C4-2B (cell line): ENCODE measurements at regions not wholly inside any gene's neighbourhood (a gene's known extent, or its start where the extent isn't known, plus 50 kb on each side); places are given as distances from the start of the nearest gene placed in this dataset.

Source experiments
- H3K27ac ChIP-seq: fragments of 450-650 bp; 2 replicates; pipeline ENCODE4 v1.5.1; 2017
- ZFX ChIP-seq: fragments of 450-650 bp; IDR thresholded peaks from 2 replicates; pipeline ENCODE4 v1.6.1; 2017
- TF ChIP-seq, protein P1 (sequence below): fragments of 450-650 bp; conservative IDR thresholded peaks from 2 replicates; pipeline ENCODE4 v1.5.1; 2017; ENCODE audit warnings: mild to moderate bottlenecking

DNA sequence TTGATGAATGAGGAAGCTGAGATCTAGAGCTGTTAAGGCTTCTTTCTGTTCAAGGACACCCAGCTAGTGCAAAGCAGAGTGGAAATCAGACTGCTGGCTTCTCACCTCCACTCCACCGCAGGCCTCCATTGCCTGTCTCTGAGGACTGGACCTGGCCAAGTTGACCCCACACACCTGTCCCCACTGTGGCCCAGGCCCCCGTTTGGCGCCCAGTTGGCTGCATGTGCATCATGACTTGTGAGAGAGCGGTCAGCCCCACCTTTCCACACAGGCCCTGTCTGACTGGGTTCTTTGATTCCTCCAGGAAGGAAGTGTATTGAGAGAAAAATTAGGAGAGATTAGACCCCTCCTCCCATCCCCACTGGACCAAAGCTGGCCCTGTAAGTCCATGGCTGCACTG is 206.3 kb upstream of the TLE3 start:
- H3K27ac ChIP-seq = no peak overlapping the region
- TF ChIP-seq ZFX = no peak
- TF ChIP-seq, protein P1, sequence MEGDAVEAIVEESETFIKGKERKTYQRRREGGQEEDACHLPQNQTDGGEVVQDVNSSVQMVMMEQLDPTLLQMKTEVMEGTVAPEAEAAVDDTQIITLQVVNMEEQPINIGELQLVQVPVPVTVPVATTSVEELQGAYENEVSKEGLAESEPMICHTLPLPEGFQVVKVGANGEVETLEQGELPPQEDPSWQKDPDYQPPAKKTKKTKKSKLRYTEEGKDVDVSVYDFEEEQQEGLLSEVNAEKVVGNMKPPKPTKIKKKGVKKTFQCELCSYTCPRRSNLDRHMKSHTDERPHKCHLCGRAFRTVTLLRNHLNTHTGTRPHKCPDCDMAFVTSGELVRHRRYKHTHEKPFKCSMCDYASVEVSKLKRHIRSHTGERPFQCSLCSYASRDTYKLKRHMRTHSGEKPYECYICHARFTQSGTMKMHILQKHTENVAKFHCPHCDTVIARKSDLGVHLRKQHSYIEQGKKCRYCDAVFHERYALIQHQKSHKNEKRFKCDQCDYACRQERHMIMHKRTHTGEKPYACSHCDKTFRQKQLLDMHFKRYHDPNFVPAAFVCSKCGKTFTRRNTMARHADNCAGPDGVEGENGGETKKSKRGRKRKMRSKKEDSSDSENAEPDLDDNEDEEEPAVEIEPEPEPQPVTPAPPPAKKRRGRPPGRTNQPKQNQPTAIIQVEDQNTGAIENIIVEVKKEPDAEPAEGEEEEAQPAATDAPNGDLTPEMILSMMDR = no peak

DNA sequence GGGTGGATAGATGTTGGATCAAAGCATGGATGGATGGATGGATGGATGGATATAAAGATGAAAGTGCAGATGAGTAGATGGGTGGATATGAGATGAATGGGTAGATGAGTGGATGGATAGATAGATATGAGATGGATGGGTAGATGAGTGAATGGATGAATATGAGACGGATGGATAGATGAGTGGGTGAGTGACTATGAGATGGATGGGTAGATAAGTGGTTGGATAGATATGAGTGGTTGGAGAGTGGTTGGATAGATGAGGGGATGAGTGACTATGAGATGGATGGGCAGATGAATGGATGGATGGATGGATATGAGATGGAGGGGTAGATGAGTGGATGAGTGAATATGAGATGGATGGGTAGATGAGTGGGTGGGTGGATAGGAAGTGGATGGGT is 204.6 kb upstream of the TLE3 start:
- TF ChIP-seq ZFX = no peak
- TF ChIP-seq, protein P1 = no peak
- no peak overlapping the region for H3K27ac ChIP-seq

DNA sequence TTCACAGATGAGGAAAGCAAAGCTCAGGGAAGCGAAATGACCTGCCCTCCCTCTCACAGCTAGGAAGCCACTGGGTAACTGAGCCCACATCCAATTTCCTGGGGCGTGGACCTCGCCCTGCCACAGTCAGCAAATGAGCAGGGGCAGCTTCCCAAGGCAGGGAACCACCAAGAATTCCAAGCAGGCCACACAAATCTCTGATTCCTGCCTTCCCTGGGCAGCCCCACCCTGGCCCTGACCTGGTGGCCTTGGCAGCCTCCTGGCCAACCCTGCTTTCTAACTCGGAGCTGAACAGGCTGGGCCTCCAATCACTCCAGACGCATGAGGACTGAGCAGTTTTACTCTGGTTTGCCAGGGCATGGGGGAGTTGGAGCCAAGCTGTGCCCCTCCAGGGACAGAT is 203.7 kb upstream of the TLE3 start:
- no peak overlapping the region for H3K27ac ChIP-seq
- no peak for TF ChIP-seq ZFX
- TF ChIP-seq, protein P1 = no peak

DNA sequence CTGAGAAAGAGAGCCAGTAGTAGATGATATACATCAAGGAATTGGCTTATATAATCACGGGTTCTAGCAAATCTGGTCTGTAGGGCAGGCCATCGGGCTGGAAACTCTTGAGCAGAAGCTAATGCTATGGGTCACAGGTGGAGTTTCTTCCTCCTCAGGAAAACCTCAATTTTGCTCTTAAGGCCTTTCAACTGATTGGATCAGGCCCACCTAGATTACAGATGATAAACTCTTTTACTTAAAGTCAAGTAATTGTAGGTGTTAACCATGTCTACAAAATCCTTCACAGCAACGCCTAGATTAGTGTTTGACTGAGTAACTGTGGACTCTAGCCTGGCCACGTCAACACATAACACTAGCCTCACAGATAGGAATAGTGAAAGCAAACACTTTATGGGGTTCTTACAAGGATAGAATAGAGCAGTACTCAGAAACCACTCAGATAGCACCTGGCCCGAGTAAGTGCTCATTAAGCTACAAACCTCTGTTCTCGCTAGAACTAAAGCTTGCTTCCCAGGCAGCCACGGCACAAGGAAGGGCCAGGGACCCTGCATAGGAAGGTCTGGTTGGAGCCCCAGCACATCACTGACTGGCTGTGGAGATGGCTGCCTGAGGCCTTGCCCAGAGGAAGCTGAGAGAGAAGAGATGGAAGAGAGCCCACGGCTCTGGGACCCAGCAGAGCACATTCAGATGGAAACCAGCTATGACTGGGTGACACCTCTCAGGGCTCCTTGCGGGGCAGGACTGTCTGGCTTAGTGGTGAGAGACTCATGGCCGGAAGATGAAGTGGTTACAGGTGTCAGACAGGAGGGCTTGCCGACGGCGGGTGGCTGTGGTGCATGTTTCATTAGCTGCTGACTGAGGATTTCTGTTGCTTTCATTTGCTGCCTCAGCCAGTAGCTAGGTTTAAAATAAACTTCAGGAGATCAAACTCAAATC is 202.5 kb upstream of the TLE3 start:
- H3K27ac ChIP-seq = no peak overlapping the region
- TF ChIP-seq, protein P1 = no peak
- no peak for TF ChIP-seq ZFX

DNA sequence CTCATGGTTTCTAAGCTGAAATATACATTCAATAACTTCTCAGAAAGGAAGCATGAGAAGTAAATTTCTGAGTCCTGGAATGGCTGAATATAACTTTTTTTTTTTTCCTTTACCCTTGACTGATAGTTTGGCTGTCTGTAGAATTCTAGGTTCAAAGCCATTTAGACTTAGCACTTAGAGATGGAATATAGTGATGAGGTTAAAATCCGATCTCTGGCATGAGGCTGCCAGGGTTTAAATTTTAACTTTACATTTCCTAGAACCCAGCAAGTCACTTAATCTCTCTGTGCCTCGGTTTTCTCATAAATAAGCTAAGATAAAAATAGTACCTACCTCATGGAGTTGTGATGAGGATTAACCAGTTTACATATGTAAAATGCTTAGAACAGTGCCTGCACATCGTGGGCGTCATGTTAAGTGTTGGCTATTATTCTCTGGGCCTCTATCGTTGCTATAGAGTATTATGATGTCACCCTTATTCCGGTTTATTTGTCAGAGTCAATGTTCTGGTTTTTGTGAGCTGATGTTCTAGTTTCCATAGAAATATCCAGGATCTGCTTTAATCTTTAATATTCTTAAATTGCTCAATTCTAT is 199.8 kb upstream of the TLE3 start:
- TF ChIP-seq ZFX = no peak
- TF ChIP-seq, protein P1 = no peak

DNA sequence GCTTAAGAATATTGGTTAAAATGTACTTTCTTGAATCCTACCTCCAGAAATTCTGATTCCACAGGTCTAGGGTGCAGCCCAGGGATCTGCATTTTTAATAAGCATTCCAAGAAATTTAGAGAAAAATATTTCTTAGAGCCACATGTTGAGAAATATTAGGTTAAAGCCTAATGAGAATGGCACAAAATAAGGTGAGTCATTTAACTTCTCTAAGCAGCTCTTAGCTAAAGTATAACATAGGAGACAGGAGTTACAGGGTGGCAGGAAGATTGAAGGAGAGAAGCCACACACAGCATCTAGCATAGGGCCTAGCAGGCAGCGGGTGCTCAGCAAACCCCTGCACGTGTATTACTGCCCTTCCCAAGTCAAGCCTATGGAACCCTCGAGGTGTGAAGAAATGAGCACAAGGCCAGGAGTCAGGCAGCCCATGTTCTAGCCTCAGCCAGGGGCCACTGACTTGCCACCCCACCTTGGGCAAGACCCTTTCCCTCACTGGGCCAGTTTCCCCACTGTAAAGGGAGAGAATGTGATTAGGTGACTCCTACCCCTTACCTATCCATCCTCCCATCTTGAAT is 197.1 kb upstream of the TLE3 start:
- no peak overlapping the region for H3K27ac ChIP-seq
- TF ChIP-seq, protein P1 = no peak
- TF ChIP-seq ZFX = no peak

More for the DNA sequence above, 199.8 kb upstream of the TLE3 start:
- H3K27ac ChIP-seq = no peak overlapping the region
